HG03571 (cell line): ENCODE measurements at regions not wholly inside any gene's neighbourhood (a gene's known extent, or its start where the extent isn't known, plus 50 kb on each side); places are given as distances from the start of the nearest gene placed in this dataset.

Experiments used
- ATAC-seq: cut with Tn5 transposase; IDR thresholded peaks from one replicate; pipeline ENCODE4 v1.9.1; 2021; ENCODE audit not compliant: unreplicated experiment

GRCh38 chr13:83613524-83613923 lies 268.8 kb downstream of the SLITRK1 start:
- ATAC-seq: no peak

DNA sequence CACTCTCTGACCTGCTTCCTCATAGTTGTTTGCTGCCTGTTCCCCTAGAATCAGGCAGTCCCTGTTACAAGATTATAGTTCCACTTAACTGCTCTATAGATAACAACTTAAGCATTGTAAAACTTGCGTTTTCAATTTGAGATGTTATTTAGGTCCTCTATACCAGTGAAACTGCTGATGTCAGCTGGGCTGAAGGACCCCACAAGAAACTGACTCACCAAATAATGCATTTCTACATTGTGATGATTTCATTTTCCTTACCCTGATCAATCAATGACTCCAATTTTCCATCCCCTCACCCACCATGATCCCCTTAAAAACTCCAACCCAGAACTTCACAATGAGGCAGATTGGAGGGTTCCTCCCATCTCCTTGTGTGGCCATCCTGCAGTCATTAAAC lies 280.7 kb downstream of the SLITRK1 start:
- no peak for ATAC-seq

- ATAC-seq: no peak
These were observed 290.2 kb downstream of the SLITRK1 start for GRCh38 chr13:83592095-83592494.

DNA sequence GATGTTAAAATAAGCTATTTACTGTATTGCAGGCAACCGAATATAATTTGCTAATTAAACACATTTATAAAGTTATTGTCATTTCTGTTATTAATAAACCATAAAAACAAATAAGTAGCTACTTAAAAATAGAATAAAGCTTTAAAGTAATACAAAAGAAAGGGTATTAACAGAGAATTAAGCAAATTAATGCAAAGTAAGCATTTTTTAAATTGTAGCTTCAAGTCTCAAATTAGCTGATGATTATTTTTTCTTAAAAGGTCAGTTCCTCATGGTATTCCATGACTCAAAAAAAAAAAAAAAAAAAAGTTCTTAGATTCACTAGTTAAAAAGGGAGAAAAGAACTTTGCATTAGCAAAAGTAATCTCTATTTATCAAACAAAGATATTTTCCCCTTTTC lies 292.5 kb downstream of the SLITRK1 start:
- no peak for ATAC-seq

- no peak for ATAC-seq
These were observed 305.1 kb downstream of the SLITRK1 start for GRCh38 chr13:83577183-83577582.

DNA sequence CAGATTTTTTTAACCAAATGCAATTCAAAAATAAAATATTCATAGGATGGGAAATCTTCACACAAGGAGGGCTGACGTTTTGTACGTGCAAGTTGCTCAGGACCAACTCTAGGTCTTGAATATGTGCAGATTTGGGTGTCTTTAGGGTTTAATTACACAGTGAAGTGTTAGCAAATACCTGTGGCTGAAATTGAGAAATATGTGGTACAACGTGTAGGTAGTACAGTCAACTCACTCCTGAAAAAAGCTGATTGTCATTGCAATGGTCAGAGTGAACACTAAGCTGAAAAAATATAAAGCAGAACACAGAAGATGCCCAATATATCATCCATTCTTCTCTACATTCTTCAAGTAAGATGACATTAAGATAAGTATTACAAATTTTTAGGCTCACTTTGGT lies 314.3 kb downstream of the SLITRK1 start:
- ATAC-seq: no peak

- ATAC-seq: no peak
These were observed 318.8 kb downstream of the SLITRK1 start for GRCh38 chr13:83563499-83563898.

GRCh38 chr13:83557845-83558244 lies 324.4 kb downstream of the SLITRK1 start:
- ATAC-seq: no peak

DNA sequence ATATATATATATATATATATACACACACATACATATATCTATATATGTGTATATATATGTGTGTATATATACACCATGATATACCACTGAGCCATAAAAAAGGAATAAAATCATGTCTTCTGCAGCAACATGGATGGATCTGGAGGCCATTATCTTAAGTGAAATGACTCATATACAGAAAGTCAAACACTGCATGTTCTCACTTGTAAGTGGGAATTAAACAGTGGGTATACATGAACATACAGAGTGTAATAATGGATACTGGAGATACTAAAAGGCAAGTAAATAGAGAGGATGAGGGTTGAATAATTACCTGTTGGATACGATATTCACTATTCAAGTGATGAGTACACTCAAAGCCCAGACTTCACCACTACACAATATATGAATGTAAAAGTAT lies 332.6 kb downstream of the SLITRK1 start:
- no peak for ATAC-seq

GRCh38 chr13:83547043-83547442 lies 335.2 kb downstream of the SLITRK1 start:
- ATAC-seq: no peak

GRCh38 chr13:83546476-83546875 lies 335.8 kb downstream of the SLITRK1 start:
- ATAC-seq: no peak

- ATAC-seq: no peak
These were observed 343.6 kb downstream of the SLITRK1 start for GRCh38 chr13:83538636-83539035.

GRCh38 chr13:83536941-83537340 lies 345.3 kb downstream of the SLITRK1 start:
- ATAC-seq: no peak

- ATAC-seq: no peak
These were observed 346.1 kb downstream of the SLITRK1 start for GRCh38 chr13:83536153-83536552.

- ATAC-seq: no peak
These were observed 349.5 kb downstream of the SLITRK1 start for GRCh38 chr13:83532809-83533208.

DNA sequence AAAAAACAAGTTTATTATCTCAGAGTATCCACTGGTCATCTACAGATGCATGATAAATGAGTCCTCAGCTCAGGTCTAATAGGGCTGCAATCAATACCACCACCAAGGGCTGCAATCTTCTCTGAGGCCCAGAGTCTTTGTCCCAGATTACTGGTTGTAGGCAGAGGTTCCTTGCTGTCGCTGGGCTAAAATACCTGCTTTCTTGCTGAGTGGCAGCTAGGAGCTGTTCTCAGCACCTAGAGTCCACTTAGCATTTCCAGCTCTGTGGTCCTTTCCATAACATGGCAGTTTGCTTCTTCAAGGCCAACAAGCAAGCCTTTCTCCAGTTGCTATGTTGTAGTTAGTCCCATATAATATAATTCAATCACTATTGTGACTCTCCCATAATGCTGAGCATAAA lies 351.3 kb downstream of the SLITRK1 start:
- no peak for ATAC-seq

- ATAC-seq: no peak
These were observed 365.5 kb downstream of the SLITRK1 start for GRCh38 chr13:83516781-83517180.

GRCh38 chr13:83515268-83516015 lies 366.8 kb downstream of the SLITRK1 start:
- ATAC-seq: no peak

GRCh38 chr13:83508771-83509301 lies 373.4 kb downstream of the SLITRK1 start:
- no peak for ATAC-seq

- no peak for ATAC-seq
These were observed 378.9 kb downstream of the SLITRK1 start for GRCh38 chr13:83503424-83503823.

DNA sequence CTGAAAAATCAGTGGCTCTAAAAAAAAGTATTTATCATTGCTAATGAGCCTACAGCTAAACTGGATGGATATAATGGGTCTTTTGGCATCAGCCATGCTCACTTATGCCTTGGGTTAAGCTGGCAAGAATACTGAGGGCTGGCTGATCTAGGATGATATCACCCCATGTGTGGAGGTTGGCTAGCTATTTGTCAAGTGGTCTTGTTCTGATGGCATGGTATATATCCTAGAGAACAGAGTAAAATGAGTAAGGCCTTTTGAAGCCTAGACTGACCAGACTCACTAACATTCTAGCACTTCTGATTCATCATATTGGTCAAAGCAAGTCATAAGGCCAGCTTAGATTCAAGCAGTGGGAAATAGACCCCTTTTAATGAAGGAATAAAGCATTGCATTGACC lies 383.0 kb downstream of the SLITRK1 start:
- ATAC-seq: no peak

DNA sequence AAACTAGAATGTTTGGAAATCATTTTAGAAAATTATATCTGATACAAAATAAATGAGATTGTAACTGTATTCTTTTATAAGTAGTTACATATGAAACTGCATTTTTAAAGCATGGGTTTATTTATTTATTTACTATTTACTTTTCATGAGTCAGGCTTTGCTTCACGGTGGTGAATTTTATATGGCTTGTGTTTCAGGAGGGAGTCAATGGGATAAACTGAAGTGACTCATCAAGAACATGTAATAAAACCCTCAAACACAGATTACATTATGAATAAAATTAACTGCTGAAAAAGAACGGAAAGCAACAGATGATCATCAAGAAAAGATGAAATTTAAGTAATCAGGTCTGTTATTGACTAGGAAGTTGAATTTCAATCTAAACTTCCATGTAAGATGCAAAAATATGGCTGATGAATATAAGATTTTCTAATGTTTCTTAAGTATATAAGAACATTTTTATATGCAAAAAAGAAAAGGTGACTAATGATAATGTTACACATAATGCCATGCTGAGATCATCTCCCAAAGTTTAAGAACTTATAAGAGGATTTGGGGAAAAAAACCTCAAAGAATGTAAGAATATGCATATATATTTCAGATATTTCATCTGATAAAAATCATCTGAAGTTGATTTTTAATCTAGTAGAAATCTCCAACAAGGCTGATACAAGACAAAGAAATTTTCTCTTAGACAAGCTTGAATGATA lies 383.6 kb downstream of the SLITRK1 start:
- ATAC-seq: no peak
